ENCODE measurements at regions not wholly inside any gene's neighbourhood (a gene's known extent, or its start where the extent isn't known, plus 50 kb on each side); places are given as distances from the start of the nearest gene placed in this dataset.

DNA sequence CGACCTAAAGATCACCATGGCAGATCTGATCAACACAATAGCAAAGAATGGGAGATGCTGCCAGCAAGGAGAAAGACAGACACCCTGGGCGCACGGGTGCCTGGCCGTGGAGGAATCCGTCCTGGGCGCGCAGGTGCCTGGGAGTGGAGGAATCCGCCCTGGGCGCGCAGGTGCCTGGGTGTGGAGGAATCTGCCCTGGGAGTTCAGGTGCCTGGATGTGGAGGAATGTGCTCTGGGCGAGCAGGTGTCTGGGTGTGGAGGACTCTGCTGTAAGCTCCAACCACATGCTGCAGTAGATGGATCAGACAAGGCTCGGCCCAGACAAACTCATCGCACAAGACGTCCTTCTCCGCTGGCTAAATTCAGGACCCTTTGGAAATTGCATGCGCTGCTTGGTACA lies 346.3 kb upstream of the ADARB2 start:
- Histone ChIP-seq H3K4me3 (no peak overlapping the region), H3K36me3 (no peaks in the 10 kb centered on the region), H3K9me3 (ENCODE audit: low read depth) (no peaks in the 10 kb centered on the region), H3K27ac (no peak overlapping the region), H3K4me1 (ENCODE audit: low read depth) (no peaks in the 10 kb centered on the region), H3K27me3 (no peaks in the 10 kb centered on the region)
- no peak for DNase-seq (ENCODE audit: low read depth in 1 of 2, low spot score in 1 of 2)
- TF ChIP-seq, protein P1, sequence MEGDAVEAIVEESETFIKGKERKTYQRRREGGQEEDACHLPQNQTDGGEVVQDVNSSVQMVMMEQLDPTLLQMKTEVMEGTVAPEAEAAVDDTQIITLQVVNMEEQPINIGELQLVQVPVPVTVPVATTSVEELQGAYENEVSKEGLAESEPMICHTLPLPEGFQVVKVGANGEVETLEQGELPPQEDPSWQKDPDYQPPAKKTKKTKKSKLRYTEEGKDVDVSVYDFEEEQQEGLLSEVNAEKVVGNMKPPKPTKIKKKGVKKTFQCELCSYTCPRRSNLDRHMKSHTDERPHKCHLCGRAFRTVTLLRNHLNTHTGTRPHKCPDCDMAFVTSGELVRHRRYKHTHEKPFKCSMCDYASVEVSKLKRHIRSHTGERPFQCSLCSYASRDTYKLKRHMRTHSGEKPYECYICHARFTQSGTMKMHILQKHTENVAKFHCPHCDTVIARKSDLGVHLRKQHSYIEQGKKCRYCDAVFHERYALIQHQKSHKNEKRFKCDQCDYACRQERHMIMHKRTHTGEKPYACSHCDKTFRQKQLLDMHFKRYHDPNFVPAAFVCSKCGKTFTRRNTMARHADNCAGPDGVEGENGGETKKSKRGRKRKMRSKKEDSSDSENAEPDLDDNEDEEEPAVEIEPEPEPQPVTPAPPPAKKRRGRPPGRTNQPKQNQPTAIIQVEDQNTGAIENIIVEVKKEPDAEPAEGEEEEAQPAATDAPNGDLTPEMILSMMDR (IDR thresholded peaks at IDR 0.05; ENCODE audit: low read depth, low read length): no peak

DNA sequence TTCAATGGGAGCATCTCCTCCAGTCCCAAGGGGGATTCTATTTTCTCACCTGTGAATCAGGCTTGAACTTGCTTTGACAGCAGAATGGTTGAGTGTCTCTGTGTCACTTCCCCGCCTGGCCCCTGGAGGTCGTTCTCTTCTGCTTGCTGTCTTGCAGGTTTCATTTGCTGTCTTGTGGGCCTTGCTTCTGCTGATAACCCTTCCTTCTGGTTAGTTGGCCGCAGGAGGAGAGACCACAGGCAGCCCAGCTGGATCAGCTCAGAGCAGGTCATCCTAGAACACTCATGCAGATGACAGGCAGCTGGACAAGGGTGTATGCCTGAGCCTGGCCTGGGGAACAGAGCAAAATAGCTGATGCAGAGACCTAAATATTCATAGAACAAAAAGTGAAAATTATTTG lies 344.2 kb upstream of the ADARB2 start:
- no peaks in the 10 kb centered on the region for H3K4me1 ChIP-seq (ENCODE audit: low read depth)
- H3K27me3 ChIP-seq: no peaks in the 10 kb centered on the region
- H3K9me3 ChIP-seq (ENCODE audit: low read depth): no peaks in the 10 kb centered on the region
- H3K27ac ChIP-seq: no peak overlapping the region
- no peak for DNase-seq (ENCODE audit: low read depth in 1 of 2, low spot score in 1 of 2)
- TF ChIP-seq, protein P1 (IDR thresholded peaks at IDR 0.05; ENCODE audit: low read depth, low read length): no peak
- no peaks in the 10 kb centered on the region for H3K36me3 ChIP-seq
- no peak overlapping the region for H3K4me3 ChIP-seq

DNA sequence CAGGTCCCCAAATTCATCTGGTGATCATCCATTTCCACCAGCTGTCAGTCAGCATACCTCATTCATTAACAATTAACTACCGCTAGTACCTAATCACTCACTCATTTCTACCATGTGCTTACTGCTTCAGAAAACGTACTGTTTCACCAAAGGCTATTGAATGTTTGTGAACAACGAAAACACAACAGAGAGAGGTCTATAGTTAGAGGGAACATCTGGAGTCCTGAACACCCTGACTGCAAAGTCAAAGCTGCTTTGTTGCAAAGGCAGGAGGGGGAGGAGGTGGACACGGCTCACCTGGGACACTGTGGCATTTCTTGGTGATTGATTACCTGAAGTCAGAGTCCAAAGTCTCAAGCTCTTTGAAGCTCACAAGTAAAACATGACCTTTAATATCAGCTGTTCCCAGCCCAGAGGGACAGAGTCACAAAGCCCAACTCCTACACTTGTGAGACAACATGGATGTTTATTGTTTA lies 342.3 kb upstream of the ADARB2 start:
- Histone ChIP-seq H3K27me3 (no peaks in the 10 kb centered on the region), H3K4me3 (no peak overlapping the region), H3K9me3 (ENCODE audit: low read depth) (no peaks in the 10 kb centered on the region), H3K4me1 (ENCODE audit: low read depth) (no peaks in the 10 kb centered on the region), H3K27ac (no peak overlapping the region), H3K36me3 (no peaks in the 10 kb centered on the region)
- no peak for DNase-seq (ENCODE audit: low read depth in 1 of 2, low spot score in 1 of 2)
- TF ChIP-seq, protein P1 (IDR thresholded peaks at IDR 0.05; ENCODE audit: low read depth, low read length): no peak

DNA sequence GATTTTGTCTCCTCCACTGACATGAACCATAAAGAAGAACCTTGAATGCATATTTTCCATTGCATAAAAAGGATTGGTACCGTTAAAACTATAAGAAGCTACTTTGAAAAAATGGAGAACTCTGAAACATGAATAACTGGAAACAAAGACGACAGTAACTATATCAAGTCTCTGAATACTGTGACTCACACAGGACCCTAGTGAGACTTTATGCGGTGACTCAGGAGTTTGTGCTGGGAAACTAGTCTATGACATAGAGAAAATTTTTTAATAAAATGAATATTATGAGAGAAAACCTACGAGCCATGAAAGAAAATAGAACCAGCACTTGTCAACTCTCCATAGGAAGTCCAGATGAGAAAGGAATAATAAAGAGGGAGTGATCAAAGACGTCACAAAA lies 339.9 kb upstream of the ADARB2 start:
- H3K27me3 ChIP-seq: no peaks in the 10 kb centered on the region
- no peaks in the 10 kb centered on the region for H3K9me3 ChIP-seq (ENCODE audit: low read depth)
- DNase-seq (ENCODE audit: low read depth in 1 of 2, low spot score in 1 of 2): no peak
- no peaks in the 10 kb centered on the region for H3K36me3 ChIP-seq
- no peaks in the 10 kb centered on the region for H3K4me1 ChIP-seq (ENCODE audit: low read depth)
- no peak overlapping the region for H3K27ac ChIP-seq
- H3K4me3 ChIP-seq: no peak overlapping the region
- TF ChIP-seq, protein P1 (IDR thresholded peaks at IDR 0.05; ENCODE audit: low read depth, low read length): no peak

DNA sequence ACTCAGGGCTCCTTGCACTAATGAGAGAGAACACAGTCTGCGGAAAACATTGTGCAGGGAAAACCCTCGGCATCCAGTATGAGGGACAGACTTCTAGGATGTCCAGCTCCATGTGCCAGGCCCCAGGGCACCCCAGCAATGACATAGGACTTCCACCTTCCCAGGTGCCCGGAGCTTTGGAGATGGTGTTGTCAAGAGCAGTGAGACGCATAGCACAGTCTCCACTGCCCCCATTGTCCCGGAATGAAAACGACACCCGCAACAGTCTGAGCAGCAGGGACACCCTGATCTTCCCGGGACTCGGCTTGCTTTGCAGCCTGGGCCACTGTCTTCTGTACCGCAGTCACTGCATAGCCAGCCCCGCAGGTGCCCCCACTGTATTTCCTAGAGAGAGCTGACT lies 339.2 kb upstream of the ADARB2 start:
- Histone ChIP-seq H3K27ac (no peak overlapping the region), H3K36me3 (no peaks in the 10 kb centered on the region), H3K4me3 (no peak overlapping the region), H3K9me3 (ENCODE audit: low read depth) (no peaks in the 10 kb centered on the region), H3K27me3 (no peaks in the 10 kb centered on the region), H3K4me1 (ENCODE audit: low read depth) (no peaks in the 10 kb centered on the region)
- TF ChIP-seq, protein P1 (IDR thresholded peaks at IDR 0.05; ENCODE audit: low read depth, low read length): no peak
- DNase-seq (ENCODE audit: low read depth in 1 of 2, low spot score in 1 of 2): no peak

DNA sequence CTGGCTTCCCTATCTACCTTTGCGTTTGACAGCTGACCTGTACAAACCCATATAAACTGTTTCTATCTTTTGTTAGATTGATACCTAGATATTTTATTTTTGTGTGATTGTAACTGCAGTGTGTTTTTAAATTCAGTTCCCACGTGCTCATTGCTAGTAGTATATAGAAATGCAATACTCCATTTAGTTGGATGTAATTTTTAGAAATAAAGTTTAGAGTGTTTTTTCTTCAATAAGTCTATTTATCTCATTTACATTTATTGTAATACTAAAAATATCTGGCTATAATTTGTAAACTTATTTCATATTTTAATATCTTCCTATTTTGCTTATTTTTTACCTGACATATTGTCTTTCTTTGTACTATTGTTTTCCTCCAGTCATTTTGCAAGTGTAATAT lies 329.7 kb upstream of the ADARB2 start:
- Histone ChIP-seq H3K4me3 (no peak overlapping the region), H3K36me3 (no peaks in the 10 kb centered on the region), H3K4me1 (ENCODE audit: low read depth) (no peaks in the 10 kb centered on the region), H3K9me3 (ENCODE audit: low read depth) (no peaks in the 10 kb centered on the region), H3K27ac (no peak overlapping the region), H3K27me3 (no peaks in the 10 kb centered on the region)
- DNase-seq (ENCODE audit: low read depth in 1 of 2, low spot score in 1 of 2): no peak
- TF ChIP-seq, protein P1 (IDR thresholded peaks at IDR 0.05; ENCODE audit: low read depth, low read length): no peak

All from cardiac muscle cell (in vitro differentiated cells and primary cell).